Activated CD4-positive, alpha-beta T cell treated with anti-CD3 and anti-CD28 coated beads, Interleukin-10, Interleukin-2, amounts not matched to agents 100 ng/mL and 50 ng/mL, durations not matched to agents 16 hours and 8 hours (primary cell): ENCODE measurements at regions not wholly inside any gene's neighbourhood (a gene's known extent, or its start where the extent isn't known, plus 50 kb on each side); places are given as distances from the start of the nearest gene placed in this dataset.

ENCODE experiments used
- DNase-seq: peaks from one replicate; pipeline ENCODE4 v3.0.0-alpha.2; 2020

GRCh38 chr7:117929237-117929636 lies 56.0 kb upstream of the CTTNBP2 start:
- no peak for DNase-seq

GRCh38 chr7:117931314-117931713 lies 58.1 kb upstream of the CTTNBP2 start:
- no peak for DNase-seq

DNA sequence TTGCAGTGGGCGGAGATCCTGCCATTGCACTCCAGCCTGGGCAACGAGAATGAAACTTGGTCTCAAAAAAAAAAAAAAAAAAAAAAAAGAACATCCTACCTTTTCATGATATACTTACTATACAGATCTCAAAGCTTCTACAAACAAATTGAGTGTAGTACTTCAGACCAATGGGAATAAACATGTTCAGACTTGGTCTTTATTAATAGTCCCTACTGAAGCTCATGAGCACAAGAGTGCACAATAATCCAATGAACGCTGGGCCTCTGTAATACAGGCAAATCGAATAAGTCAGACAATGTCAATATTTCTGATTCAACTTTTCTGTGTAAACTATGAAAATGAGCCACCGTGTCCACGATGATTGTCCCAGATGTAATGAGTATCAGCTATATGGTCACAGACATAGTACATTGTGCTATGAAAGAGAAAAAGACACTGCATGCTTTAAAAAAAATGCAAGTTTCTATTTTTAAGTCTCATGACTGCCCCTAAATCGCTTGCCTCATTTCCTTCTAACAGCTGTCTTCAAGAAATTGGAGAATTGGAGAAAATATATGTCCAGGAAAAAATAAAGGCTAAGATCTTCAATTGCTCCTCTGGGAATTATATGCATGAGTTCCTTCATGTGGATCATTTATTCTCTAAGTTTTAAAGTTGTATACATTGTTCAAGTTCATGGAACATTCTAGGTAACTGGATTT lies 64.0 kb upstream of the CTTNBP2 start:
- no peak for DNase-seq

DNA sequence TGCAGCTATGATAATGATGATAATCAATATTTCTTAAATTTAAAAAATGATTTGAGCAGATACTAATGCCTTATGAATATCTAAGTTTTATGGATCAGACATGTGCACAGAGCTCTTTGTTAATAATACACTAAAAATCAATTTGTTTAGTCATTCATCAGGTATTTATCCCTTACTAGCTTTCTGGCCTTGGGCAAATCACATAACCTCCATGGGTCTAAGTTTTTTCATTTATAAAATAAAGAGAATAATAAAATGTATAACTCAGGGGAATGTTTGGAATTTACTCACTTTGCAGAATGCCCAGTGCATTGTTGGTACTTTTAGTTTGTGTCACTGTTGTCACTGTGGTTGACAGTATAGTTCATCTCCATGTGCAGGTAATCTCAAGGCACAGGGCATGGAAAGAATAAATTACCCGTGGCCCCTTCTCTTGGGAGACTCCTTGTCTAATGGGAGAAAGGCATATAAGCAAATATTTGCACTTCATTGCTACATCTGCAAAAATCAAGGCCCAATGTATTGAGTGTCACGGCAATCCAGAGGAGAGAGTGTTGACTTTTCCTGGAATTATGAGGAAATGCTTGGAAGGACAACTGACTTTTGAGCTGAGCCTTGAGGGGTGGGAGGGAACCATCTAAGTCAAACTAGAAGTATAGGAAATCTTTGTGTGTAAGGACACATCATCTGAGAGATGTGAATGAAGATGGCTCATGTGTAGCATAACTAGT lies 64.7 kb upstream of the CTTNBP2 start:
- no peak for DNase-seq

DNA sequence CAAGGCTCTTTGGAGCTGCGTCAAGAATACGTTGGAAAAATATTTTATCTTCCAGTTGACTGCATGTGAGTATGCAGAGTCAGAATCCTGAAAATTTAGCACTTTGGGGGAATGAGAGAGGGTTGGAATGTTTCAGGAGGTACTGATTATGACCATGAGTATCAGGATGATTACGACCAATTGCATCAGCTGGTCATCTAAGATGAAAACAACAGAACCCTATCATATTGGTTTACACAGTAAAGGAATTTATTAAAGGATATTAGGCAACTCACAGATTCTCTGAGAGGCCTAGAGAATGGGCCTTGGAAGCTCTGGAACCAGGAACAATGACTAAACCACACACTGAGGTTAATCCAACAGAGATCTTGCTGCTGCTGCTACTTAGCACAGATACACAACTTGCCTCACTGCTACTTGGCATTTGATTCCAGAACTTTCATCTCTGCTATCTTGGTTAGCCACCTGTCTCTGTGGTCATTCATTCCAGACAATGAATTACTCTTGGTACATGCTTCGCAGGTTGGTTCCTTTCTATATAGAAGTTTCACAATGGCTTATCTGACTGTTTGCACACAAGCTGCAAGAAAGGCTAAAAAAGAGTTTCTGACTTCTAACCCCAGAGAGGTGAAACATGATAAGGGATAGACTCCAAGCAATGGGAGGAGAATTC lies 68.0 kb upstream of the CTTNBP2 start:
- DNase-seq: no peak

- DNase-seq: no peak
Observed at GRCh38 chr7:117942780-117943179, 69.5 kb upstream of the CTTNBP2 start.

- no peak for DNase-seq
Observed at GRCh38 chr7:117944886-117945285, 71.6 kb upstream of the CTTNBP2 start.

DNA sequence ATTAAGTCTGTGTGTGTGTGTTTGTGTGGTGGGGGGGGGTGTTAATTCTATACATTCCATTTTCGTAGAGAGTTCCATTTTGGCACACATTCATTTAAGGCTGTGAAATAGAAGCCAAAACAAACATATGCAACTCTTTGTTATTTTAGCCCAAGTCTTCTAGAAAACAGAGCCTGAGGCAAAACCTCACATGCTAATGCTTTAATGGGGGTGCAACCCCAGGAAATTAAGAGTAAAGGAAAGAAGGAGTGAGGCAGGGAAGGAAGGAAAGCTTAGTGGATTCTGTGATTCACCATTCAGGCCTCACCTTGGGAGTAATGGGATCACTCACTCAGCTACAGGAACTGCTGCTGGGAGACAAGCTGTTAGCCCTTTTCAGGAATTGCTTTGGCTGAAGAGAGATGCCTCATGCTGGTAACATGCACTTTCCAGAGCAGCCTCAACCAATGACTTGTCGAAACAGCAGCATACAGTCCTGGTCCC lies 73.0 kb upstream of the CTTNBP2 start:
- DNase-seq: no peak

- no peak for DNase-seq
Observed at GRCh38 chr7:117949232-117949631, 76.0 kb upstream of the CTTNBP2 start.

DNA sequence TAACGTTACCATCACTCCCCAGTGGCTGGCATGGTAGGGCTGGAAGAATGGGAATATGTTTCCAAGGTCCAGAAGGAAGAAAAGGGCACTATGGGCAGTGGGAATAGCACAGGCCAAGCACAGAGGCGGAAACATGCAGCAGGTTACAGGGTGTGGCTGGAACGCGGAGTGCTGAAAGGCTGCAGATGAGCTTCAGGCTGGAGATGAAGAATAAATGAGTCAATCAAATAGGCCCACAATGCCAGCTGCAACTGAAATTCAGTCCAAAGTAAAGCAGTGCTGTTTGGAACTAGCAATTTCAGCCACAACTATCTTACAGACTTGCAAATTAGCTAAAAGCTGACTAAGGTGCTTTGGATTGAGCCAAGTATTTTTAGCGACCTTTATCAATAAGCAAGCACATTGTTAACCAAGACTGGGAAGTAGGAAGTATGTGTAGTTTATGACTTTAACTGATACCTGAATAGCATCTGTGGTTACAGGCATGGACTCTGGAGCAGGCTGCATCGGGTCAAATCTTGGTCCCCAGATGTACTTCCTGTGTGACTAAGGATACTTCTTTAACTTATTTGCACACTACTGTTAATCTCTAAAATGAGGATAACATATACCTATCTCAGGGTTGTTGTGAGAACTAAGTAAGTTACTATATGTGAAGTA lies 77.5 kb upstream of the CTTNBP2 start:
- no peak for DNase-seq

DNA sequence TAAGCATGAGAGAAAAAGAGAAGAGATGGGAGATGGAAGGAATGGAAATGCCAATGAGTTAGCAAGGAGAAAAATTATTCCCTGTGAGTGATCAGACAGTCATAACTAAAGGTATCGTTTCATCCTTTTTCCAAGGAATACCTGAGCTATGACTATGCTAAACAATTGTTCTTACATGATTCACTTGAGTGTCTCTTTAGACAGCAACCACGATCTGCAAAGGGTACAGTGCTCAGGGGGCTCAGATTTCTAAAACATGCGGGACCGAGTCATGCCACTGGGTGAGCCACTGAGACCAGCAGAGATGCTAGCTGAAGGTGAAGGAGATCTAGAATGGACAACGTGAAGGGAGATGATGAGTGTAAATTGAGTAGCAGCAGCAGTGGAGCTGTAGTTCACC lies 78.0 kb upstream of the CTTNBP2 start:
- DNase-seq: no peak

- no peak for DNase-seq
Observed at GRCh38 chr7:117951691-117952280, 78.5 kb upstream of the CTTNBP2 start.

GRCh38 chr7:117955046-117955445 lies 81.8 kb upstream of the CTTNBP2 start:
- no peak for DNase-seq

DNA sequence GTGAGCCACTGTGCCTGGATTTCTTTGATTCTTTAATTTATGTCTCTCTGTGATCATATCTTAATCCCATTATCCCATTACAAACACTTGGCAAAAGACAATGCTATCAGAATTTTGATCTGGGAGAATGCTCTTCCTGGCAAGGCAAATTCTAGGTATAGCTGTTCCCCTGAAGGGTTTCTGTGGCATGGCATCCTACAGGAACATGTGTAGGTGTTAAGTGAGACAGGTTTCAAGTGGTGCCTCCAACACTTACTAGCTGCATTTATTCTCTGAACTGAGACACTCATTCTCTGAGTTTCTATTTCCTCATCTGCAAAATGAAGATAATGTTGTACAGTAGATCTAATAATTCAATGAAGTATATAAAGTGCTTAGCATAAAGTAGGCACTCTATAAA lies 87.1 kb upstream of the CTTNBP2 start:
- no peak for DNase-seq

DNA sequence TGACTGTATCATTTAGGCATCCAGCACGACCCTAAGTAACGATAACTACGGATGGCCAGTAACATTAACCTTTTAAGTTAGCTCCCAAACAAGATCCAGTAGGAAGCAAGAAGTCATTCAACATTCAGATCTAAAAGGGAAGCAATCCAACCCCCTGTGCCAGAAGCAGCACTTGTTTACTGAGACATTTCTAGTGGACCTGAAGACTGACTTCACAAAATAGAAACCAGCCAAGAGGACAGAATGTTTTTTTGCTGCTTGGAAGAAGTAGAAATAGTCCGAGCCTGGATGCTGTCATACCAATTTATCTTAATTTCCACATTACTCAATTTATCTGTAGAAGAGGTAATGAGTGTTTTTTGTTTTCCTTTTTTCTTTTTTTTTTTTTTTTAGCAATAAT lies 88.0 kb upstream of the CTTNBP2 start:
- DNase-seq: no peak

- DNase-seq: no peak
Observed at GRCh38 chr7:117962366-117962994, 89.2 kb upstream of the CTTNBP2 start.

DNA sequence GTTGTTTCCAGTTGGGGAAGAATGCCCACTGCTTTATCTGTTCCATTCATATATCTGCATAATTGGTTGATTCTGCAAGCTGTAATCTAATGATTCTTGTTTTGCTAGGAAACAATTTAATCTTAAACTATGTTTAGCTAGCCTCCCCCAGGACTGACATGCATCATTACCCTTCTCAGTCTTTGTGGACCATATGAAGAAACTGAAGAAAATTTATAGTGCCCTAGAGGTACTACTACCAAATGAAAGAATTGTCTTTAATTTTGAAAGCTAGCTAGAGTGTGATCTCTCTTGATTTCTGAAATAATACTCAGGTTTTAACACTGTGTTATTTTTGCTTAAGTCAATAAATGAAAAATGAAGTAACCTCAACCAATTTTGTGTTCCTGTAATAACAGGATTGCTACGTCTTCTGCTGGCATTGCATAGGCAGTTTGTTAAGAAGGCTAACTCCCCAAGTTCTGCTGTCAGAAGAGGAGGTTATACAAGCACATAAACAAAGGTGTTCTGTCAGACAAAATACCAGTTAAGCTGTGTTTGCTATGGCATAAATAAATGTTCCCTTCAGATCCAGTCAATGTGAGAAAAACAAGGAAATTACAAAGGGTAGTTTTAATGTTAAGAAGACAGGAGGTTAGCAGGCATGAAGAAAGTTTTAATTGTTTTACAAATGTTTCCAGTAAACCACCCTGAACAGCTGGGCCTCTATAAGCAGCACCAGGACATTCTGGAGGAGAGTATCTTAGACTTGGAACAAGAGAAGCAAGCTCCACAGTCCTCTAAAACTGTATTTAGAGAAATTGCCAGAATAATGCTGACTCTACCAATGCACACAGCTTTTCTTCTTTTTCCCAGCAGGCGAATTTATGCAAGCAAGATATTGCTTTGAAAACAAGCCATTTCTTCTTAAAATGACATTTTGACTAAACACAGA lies 90.3 kb upstream of the CTTNBP2 start:
- DNase-seq: no peak

GRCh38 chr7:117970801-117971200 lies 97.6 kb upstream of the CTTNBP2 start:
- no peak for DNase-seq

DNA sequence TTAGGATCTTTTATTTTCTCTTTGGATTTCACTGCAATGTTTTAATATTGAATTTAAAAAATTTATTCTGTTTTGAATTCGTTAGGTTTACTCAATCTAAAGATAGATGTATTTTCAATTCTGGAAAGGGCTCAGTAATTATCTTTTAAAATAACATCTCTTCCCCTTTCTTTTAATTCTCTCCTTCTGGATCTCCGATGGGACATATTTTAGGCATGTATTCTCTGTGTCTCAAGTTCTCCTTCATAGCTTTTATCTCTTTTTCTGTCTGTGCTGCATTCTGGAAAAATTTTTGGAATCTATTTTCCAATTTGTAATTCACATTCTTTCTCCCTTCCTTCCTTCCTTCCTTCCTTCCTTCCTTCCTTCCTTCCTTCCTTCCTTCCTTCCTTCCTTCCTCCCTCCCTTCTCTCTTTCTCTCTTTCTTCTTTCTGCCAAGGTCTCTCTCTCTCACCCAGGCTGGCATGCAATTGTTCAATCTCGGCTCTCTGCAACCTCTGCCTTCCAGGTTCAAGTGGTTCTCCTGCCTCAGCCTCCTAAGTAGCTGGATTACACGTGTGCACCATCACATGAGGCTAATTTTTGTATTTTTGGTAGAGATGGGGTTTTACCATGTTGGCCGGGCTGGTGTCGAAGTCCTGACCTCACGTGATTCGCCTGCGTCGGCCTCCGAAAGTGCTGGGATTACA lies 98.5 kb upstream of the CTTNBP2 start:
- DNase-seq: no peak

DNA sequence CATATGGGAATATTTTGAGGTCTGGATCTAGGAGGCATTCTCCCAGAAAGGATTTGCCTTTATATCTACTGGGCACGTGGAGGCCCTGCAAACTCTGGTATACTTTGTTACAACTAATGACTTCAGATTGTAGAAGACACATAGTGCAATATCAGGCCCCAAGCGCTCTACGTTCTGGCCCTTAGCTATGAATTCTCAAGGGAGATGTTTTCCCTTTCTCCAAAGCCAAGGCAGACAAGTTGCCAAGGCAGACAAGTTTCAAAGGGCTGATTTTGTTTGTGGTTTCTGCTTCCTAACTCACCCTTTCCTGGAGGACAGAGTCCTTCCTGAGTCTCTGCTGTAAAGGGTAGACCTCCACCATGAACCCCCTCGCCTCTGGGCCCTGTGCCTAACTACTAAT lies 99.4 kb upstream of the CTTNBP2 start:
- DNase-seq: no peak

DNA sequence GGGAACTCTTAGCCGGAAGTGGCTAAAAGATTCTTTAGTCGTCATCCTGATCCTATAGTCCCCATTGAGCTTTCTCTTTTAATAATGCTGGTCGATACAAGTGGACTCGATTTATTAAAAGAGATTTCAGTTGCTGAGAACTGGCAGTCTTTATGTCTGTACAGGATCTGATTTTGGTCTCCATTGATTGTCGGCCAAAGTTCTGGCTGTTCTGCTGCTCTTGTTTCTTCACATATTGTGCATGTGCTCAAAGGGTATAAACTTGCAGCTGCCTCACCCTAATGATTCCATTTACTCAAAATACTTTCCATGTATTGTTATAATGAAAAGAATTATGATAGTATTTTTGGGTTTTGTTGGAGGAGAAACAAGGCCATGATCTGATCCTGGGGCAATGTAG lies 100.7 kb upstream of the CTTNBP2 start:
- DNase-seq: no peak
